GM12878 (cell line): ENCODE measurements at regions not wholly inside any gene's neighbourhood (a gene's known extent, or its start where the extent isn't known, plus 50 kb on each side); places are given as distances from the start of the nearest gene placed in this dataset.

Source experiments
- ATAC-seq: fragments of 200-7000 bp; cut with Tn5 transposase; 3 replicates; pipeline ENCODE4 v1.9.1; 2020; ENCODE audit warnings: mild to moderate bottlenecking, moderate library complexity
- BruUV-seq: library from RNA; stranded (reverse); fragments of 400-500 nt; replicated peaks from 2 replicates; lab custom pipeline; 2021; lab: Mats Ljungman, UMichigan
- CTCF ChIA-PET: fragments of 300-600 bp; sonication (Branson Sonifier 250); formaldehyde crosslinking; extraction: SDS; loops from one replicate; lab custom pipeline; 2021; ENCODE audit warnings: inconsistent platforms; lab: Yijun Ruan, JAX
- POLR2A ChIA-PET: fragments of 350-600 bp; formaldehyde crosslinking; extraction: SDS; loops from one replicate; lab custom pipeline; 2021; ENCODE audit warnings: inconsistent platforms; lab: Charles Lee
- RAD21 ChIA-PET: fragments of 300-600 bp; sonication (Branson Sonifier 250); formaldehyde crosslinking; loops from one replicate; lab custom pipeline; 2023; ENCODE audit warnings: antibody characterized with exemption; ENCODE audit not compliant: unreplicated experiment; lab: Charles Lee
- SMC1A ChIA-PET: fragments of 300-600 bp; sonication (Branson Sonifier 250); formaldehyde crosslinking; loops from one replicate; lab custom pipeline; 2023; ENCODE audit not compliant: unreplicated experiment, uncharacterized antibody; lab: Charles Lee
- DNase-seq: peaks from one replicate; pipeline ENCODE4 v3.0.0-alpha.2; 2011; ENCODE audit warnings: low read depth, low spot score
- FAIRE-seq: peaks from 3 replicates; lab custom pipeline; 2011; peaks lifted over from hg19 to GRCh38; lab: Jason Lieb, UNC
- H2AFZ ChIP-seq: 2 replicates; pipeline ENCODE4 v1.6.0; 2011; ENCODE audit warnings: low read depth, low read length, control low read depth; ENCODE audit not compliant: control insufficient read depth
- H3K27ac ChIP-seq: 2 replicates; pipeline ENCODE4 v1.5.1; 2011; ENCODE audit warnings: control low read depth; ENCODE audit not compliant: control insufficient read depth, insufficient read depth
- H3K27me3 ChIP-seq, 2 experiments: replicated peaks in 1 of 2; 2 replicates each; pipeline versions ENCODE4 v1.6.0 to v1.6.1; 2011; ENCODE audit warnings: low read length in 1 of 2; ENCODE audit not compliant: control insufficient read depth in 2 of 2, insufficient read depth in 2 of 2
- H3K36me3 ChIP-seq, 2 experiments: 2 replicates each; pipeline ENCODE4 v1.5.1; 2011; ENCODE audit warnings: low read length in 1 of 2; ENCODE audit not compliant: control insufficient read depth in 2 of 2, insufficient read depth in 2 of 2
- H3K4me1 ChIP-seq: 2 replicates; pipeline ENCODE4 v1.6.1; 2011; ENCODE audit warnings: mild to moderate bottlenecking, low read length, moderate library complexity, mixed read lengths; ENCODE audit not compliant: control insufficient read depth, insufficient read depth
- H3K4me2 ChIP-seq: 2 replicates; pipeline ENCODE4 v1.6.0; 2011; ENCODE audit warnings: control low read depth; ENCODE audit not compliant: control insufficient read depth, insufficient read depth
- H3K4me3 ChIP-seq: fragments of 200-600 bp; sonication (generic); 2 replicates; pipeline ENCODE4 v1.5.1; 2016
- H3K79me2 ChIP-seq: 2 replicates; pipeline ENCODE4 v1.6.0; 2011; ENCODE audit warnings: low read length; ENCODE audit not compliant: control insufficient read depth, insufficient read depth
- H3K9ac ChIP-seq: 2 replicates; pipeline ENCODE4 v1.8.0; 2011; ENCODE audit warnings: low read length, control low read depth, mixed read lengths; ENCODE audit not compliant: control insufficient read depth, insufficient read depth
- H3K9me3 ChIP-seq: replicated peaks from 3 replicates; pipeline ENCODE4 v1.5.1; 2011; ENCODE audit warnings: mild to moderate bottlenecking, low read length; ENCODE audit not compliant: control insufficient read depth, insufficient read depth
- H4K20me1 ChIP-seq: 2 replicates; pipeline ENCODE4 v1.6.0; 2011; ENCODE audit not compliant: control insufficient read depth, insufficient read depth
- CEBPZ ChIP-seq: fragments of 150-350 bp; IDR thresholded peaks from 2 replicates; pipeline ENCODE4 v1.6.1; 2016; ENCODE audit warnings: low read depth, low read length
- E4F1 ChIP-seq: fragments of 450-650 bp; IDR thresholded peaks from 2 replicates; pipeline ENCODE4 v1.6.1; 2018; ENCODE audit warnings: borderline replicate concordance, mild to moderate bottlenecking; ENCODE audit not compliant: partially characterized antibody
- EED ChIP-seq: sonication (generic); IDR thresholded peaks from 2 replicates; pipeline ENCODE4 v1.6.1; 2016; ENCODE audit warnings: antibody characterized with exemption, low read depth
- NR2C2 ChIP-seq: IDR thresholded peaks from 2 replicates; pipeline ENCODE4 v1.6.1; 2011; ENCODE audit warnings: borderline replicate concordance, low read depth; ENCODE audit not compliant: control insufficient read depth, insufficient read length
- POLR2AphosphoS2 ChIP-seq: IDR thresholded peaks from 2 replicates; pipeline ENCODE4 v1.6.1; 2011; ENCODE audit warnings: low read depth, mild to moderate bottlenecking, low read length, improper control_type of control experiment, moderate library complexity
- RB1 ChIP-seq: fragments of 450-650 bp; formaldehyde crosslinking; IDR thresholded peaks from 2 replicates; pipeline ENCODE4 v1.6.1; 2017; ENCODE audit warnings: mild to moderate bottlenecking, borderline replicate concordance
- YBX1 ChIP-seq: fragments of 450-650 bp; IDR thresholded peaks from 2 replicates; pipeline ENCODE4 v1.6.1; 2016; ENCODE audit warnings: antibody characterized with exemption
- WGBS: methylation state at CpG from one replicate; pipeline ENCODE4 v1.1.6; 2016; ENCODE audit warnings: low lambda C conversion rate; ENCODE audit not compliant: insufficient replicate concordance, insufficient coverage; ENCODE audit errors: missing lambda C conversion rate; 5-methylcytosine and 5-hydroxymethylcytosine counted together
- in situ Hi-C: fragments of 300-500 bp; cut with MboI; formaldehyde crosslinking; loops from 9 replicates; pipeline ENCODE4 v1.14.3; 2018; ENCODE audit warnings: mixed read lengths
- intact Hi-C: fragments of 100-400 bp; cut with micrococcal nuclease; formaldehyde crosslinking; loops from one replicate; pipeline ENCODE4 v1.14.2; 2022; ENCODE audit not compliant: unreplicated experiment

GRCh38 chr1:188497020-188497419 is 1668.3 kb downstream of the PLA2G4A start:
- in situ Hi-C loops (no loop called here), intact Hi-C loops (no loop called here)
- Histone ChIP-seq H3K9ac (no peak overlapping the region), H3K4me3 (no peak overlapping the region), H4K20me1 (no peaks in the 10 kb centered on the region), H3K79me2 (no peaks in the 10 kb centered on the region), H3K27ac (no peak overlapping the region), H3K4me1 (no peaks in the 10 kb centered on the region), H3K9me3 (no peaks in the 10 kb centered on the region), H3K27me3 (no peaks in the 10 kb centered on the region), H3K4me2 (no peak overlapping the region), H3K36me3 (no peaks in the 10 kb centered on the region), H2AFZ (no peak overlapping the region)
- ATAC-seq, result no peak
- no peak for DNase-seq
- no peak for FAIRE-seq
- TF ChIP-seq CEBPZ (no peak), NR2C2 (no peak), RB1 (no peak), E4F1 (no peak), EED (no peak), YBX1 (no peak), POLR2AphosphoS2 (no peak)
- WGBS, result 0% methylated on average over 1 of the region's 1 CpG
- CTCF ChIA-PET, result no interaction called here
- POLR2A ChIA-PET, result no interaction called here
- no TSS peak for BruUV-seq
- RAD21 ChIA-PET, result no interaction called here
- SMC1A ChIA-PET, result no interaction called here
